NCI-H1694 (cell line): ENCODE measurements at regions not wholly inside any gene's neighbourhood (a gene's known extent, or its start where the extent isn't known, plus 50 kb on each side); places are given as distances from the start of the nearest gene placed in this dataset.

Experiments used
- DNase-seq: peaks from one replicate; lab custom pipeline; 2025; lab: John Stamatoyannopoulos, UW

DNA sequence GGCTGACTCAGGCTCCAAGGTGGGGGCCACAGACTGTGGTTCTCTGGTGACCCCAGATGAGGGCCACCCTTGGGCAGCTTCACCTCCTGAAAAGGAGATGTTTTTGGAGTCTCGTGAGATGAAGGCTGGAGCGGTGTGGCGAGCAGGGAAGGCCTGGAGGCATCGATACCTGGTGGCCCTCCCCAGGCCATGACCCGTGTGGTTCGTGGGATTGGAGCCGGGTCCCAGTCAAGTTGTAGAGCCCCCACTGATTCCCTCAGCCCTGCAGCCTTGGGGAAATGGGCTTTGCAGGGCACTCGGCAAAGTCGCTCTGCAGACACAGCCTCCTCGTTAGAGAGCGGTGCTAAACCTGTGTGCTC lies 1083.4 kb downstream of the BRD1 start:
- no peak for DNase-seq

DNA sequence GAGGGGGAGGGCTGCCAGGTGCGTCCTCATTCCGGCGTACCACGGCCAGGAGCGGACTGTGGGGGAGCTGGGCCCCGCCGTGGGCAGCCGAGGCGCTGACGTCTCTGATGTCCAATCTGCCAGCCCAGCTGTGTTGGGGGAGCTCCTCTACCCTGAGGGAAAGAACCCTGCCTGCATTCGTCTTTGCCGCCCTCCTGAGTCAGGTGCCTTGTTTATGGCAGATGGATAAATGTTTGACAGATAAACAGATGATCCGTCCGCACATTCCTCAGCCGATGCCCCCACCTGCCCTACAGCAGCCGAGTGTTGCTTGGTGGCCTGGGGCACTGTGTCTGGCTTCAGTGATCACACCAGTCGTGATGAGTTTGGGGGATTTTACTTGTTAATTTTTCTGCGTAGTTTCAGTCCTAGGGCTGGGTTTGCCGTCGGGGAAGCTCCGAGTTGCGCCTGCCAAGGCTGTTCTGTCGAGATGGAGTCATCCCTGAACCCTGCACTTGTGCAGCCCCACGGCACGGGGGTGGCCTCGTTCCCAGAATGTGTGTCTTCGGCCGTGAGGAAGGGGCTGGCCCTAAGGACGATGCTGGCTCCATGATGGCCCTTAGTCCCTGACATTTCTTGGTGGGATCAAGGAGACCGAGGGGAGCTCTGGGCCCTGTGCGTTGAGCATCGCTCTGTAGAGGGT lies 1083.9 kb downstream of the BRD1 start:
- DNase-seq = no peak

DNA sequence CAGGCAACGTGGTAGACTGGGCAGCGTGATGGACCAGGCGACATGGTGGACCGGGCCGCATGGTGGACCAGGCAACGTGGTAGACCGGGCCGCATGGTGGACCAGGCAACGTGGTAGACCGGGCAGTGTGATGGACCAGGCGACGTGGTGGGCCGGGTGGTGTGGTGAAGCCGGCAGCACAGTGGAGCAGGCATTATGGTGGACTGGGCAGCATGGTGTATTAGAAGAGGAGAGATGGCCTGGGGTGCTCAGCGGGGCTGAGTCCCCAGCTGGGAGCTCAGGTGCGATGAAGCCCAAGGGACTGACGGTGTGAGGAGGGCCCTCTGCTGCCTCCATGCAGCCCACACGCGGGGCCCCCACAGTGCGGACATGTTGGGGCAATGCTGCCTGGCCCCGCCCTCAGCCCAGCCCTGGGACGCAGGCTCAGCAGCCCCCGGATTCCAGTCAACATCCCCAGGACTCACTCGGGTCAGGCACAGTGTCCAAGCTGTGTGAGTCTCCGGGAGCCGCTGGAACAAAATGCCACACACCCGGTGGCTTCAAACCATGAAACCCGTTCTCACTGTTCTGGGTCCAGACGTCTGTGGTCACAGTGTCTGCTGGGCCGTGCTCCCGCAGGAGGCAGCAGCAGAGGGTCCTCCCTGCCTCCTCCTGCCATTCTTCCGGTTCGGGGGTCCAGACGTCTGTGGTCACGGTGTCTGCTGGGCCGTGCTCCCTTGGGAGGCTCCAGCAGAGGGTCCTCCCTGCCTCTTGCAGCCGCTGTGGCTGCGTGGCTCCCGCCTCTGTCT lies 1084.9 kb downstream of the BRD1 start:
- DNase-seq = no peak

DNA sequence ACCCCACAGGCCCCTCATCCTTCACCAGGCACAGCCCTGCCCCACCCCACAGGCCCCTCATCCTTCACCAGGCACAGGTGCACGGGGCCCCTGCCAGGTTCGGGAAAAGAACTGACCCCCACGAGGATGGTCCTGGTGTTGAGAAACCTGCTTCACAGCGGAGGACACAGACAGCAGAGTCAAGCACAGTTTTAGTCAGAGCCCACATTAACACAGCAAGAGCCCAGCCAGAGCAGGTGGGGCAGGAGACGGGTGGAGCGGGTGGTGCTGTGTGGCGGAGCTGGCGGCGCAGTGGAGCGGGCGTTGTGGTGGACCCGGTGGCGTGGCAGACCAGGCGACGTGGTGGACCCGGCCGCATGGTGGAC lies 1085.5 kb downstream of the BRD1 start:
- no peak for DNase-seq

DNA sequence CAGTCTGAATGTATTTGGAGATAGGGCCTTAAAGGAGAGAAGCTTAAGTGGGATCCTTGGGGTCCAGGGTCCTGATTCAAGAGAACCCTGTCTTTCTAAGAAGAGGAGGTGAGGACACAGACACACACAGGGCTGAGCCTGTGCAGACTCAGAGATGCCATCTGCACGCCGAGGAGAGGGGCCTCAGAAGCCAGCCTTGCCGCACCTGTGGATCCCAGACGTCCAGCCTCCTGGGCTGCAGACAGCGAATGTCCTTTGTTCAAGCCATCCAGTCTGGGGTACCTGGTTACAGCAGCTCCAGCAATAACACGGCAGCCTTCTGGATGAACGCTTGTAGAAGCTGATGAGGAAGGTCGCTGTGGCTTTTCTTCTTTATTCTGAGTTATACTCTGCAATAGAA lies 1086.1 kb downstream of the BRD1 start:
- DNase-seq = no peak

DNA sequence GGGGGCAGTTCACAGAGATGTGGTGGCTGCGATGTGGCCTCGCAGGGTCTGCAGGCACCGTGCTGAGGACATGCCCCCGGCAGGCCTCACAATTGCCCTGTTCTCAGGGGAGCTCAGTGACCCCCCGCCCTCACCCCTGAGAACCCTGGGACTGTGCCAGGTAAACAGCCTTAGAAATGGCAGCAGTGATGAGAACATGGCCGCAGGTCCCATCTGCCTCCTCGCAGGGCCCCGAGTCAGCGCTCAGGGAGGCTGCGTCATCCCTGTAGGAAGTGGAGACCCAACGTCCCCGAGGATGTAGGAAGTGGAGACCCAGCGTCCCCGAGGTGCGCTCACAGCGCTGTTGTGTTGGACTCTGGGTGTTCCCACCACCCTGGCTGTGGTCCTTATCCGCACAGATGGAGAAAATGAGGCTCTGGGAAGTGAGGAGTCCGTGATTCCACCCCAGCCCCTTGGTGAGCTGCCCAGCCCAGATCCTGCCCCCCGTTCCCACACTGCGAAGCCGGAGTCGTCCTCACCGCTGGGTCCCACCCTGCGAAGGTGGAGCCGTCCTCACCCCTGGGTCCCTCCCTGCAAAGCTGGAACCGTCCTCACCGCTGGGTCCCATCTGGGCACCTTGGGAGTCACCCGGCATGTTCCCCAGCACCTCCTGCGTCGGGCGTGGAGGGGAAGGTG lies 1086.8 kb downstream of the BRD1 start:
- DNase-seq = no peak

DNA sequence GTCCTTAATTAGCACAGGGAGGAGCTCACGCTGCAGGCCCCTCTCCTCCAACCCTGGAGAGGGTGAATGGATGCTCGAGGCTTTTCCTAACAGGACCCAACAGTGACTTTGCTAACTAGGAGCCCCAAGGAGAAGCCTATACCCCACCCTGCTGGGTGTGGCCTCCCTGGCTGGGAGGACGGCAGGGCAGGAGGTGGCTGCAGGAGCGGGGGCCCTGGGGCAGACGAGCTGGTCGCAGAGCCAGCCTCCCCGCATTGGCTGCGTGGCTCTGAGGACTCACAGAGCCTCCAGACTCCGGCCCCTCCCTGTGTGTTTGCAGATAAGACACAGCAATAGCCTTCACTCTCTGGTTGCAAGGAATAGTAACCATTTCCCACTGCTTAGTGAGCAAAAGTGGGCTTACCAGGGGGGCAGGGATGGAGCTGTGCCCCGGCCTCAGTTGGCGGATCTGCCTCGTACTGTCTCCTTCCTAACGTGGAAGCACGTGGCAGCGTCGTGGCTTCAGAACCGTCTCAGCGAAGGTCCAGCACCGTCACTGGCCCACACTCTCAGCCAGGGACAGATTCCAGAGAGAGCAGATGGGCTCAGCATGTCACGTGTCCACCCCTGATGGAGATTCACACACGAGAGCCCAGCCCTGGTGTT lies 1087.5 kb downstream of the BRD1 start:
- no peak for DNase-seq

DNA sequence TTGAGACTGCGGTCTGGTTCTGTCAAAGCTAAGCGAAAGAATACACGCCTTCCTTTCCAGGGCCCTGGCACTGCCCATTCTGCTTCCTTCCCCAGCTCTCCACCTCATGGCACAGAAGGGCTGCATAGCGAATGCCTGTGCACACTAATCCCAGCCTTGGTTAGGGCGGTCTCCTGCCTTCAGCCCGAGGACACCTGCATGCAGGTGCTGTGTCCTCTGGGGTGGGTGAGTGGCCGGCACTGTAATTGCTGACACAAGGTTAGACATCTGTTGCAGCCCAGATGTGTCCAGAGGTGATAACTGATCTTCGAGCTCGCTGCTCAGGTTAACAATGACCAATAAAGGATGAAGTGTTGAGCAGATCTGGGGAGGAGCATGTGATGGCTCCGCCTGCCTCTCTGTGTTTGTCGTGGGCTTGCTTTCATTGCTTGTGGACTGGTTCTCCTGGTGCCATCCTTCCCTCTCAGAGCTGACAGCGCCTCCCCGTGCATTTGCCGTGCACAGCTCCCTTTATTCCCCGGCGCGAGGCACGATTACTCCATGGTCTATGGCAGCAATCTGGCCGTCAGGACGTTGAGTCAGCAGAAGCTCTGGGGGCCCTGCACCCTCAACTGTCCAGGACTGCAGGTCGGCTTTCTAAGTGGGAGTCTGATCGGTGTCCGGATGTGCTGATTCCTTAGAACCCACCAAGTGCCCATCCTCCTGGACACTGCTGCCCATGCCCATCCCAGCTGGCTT lies 1088.2 kb downstream of the BRD1 start:
- DNase-seq = no peak

DNA sequence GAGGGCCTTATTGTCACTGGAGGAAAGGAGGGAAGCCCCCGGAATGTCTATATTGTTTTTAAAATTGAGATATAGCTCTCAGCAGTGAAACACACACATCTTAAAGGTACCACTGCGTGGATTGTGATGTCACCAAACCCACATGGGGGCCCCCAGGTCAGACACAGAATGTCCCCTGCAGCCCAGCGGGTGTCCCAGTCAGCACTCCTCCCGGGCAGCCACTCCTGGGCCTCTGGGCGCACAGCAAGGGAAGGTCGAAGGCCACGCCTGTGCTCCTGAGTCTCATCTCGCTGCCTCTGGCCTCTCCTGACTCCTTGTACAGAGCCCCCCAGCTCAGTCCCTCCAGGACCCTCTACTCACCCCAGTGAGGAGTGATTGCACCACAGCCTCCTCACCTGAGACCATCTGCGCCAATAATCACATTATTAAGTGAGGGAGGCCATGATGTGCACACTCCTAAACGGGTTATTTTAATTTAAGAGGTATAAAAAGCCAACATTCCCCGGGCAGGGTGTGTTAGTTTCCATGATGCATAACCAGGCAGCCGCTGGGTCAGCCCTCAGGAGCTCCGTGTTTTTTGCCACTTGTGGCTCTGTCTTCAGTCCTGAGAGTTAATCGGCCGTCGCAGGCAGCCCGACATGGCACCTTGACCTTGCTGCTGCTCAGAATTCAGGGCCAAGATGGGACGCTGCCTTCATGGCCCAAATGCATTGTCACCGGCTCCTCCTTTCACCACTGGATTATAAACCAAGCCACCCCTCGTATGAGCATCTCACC lies 1089.3 kb downstream of the BRD1 start:
- no peak for DNase-seq

DNA sequence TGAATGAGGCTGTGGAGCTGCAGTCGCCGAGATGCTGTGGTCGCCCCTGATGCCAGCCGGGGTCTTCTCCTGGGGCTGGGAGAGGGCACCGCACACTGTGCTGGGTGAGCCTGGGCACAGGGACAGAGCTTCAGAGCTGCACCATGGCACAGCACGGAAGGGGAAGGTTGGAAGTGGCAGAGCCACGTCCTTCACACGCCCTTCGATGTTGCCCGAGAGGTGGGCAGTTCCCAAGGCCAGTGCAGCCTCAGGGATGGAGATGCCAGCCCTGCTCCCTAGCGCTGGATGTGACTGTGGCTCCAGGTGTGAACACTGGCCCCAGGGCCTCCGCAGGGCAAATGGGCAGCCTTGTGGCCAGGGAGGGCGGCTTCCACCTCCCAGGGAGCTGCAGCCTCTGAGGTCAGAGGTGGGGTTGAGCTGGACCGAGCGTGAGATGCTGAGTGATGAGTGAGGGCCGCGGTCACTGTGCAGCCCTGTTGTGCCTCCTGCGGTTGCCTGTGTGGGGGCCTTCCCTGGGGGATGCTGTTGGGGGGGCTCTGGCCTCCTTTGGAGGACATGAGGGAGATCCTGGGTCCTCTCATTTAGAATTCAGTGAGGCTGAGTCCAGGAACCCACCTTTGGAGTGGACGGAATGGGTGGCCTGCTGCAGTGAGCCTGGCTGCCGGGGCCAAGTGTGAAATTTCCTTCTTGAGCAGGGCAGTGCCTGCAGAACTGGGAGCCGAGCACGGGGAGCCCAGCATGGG lies 1090.0 kb downstream of the BRD1 start:
- no peak for DNase-seq

DNA sequence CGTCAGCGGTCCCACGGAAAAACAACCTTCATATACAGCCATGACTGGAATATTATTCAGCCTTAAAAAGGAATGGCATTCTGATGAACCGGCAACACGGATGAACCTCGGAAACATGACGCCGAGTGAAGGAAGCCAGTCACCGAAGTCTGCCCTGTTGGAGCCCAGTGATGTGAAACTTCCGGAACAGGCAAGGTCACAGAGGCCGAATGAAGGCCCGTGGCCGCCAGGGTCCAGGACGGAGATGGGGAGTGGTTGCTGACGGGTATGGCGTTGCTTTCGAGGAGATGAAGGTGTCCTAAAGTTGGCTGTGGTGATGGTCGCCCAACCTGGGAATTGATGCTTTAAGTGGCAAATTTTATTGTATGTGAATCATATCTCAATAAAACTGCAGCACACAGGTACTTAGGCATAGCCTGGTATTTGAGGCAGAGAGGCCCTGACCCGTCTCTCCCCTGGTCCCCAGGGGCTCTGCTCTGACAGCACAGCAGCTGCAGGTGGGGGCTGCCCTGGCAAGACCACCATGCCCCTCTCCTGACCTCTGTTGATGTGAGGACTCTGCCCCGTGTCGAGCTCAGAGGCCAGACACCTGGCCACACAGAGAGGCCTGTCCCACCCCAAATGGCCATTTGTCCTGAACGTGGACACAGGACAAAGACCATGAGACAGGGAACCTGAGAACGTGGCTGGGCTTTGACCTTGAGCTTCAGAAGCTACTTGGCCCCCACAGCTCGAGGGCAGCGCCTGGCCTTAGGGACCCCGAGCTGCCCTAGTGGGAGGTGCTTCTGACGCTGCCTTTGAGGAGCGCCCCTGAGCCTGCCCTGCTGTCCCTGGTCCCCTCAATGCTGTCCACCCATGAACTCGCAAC lies 1090.8 kb downstream of the BRD1 start:
- no peak for DNase-seq

DNA sequence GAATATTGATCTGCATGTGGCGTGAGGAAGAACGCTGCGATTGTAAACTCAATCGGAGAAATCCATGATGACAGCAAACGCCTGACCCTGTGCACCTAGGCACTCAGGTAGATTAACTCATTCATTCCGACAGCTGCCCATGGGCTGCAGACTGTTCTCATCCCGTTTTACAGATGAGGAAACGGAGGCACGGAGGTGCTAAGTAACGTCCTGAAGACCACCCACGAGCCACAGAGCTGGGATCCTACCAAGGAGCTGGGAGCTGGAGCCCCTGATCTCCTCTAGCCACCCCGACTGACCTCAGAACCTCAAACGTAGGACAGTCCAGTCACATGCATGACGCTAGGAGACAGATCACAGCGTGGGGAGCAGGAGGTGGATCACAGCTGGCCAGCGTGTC lies 1092.7 kb downstream of the BRD1 start:
- DNase-seq = no peak

DNA sequence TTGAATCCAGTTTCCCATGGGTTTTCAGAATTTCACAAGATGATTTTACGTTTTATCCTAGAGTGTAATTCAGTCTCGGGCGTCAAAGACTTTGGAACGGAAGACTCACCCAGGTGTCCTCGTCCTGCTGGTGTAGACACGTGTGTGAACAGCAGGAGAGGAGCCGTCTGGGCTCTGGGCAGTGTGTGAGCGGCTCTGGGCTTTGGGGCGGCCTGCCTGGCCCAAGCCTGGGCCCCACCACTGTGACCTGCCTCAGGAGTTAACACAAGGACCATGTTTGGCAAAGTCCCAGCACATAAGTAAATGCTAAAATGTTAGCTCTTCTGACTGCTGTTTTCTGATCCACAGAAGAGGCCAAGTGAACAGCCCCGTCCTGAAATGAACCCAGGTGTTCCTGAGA lies 1093.3 kb downstream of the BRD1 start:
- no peak for DNase-seq

DNA sequence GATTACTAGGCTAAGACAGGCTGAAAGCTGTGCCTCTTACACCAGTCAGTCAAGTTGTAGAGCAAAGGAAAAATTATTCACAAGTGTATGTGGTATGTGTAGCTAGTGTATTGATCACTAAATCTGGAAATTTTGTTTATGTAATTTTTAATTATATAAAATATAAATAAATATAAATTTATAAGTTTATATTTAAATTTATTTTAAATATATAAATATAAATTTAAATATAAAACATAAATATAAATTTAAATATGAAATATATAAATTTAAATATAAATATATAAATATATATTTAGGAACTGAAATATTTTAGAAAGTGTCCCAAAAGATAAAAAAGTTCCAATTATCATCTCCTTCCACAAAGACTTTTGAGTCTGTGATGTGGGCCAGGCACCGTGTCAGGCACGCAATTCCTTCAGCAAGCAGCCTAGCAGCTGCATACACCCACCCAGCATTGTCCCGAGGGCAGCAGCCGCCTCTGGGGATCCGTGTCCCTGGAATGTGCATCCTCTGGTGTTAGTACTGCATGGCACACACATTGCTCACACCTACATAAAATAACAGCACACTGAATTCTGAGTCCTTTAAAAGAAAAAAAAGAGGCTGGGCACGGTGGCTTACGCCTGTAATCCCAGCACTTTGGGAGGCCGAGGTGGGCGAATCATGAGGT lies 1098.0 kb downstream of the BRD1 start:
- no peak for DNase-seq

DNA sequence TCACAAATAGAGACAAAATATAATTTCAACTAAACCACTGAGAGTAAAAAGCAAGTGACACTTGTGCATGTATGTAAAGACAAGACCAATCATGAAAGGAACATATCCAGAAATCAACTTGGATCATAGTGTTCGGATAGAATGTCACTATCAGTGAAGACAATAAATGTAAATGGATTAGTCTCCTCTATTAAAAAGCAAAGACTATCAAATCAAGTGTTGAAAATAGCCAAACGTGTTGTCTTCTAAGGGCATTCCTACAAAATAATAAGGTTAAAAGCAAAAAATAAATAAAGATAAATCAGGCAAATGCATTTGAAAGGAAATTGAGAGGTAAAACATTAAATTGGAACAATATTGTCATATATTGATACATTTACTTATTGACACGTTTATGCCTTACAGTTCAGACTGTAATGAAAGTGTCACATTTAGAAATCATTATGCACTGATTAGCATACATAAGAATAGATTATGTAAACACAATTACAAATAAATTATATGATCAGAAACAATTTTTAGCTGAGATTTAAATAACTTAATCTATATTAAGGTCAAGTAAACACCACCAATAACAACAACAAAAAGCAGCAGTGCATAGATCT lies 1100.1 kb downstream of the BRD1 start:
- DNase-seq = no peak

DNA sequence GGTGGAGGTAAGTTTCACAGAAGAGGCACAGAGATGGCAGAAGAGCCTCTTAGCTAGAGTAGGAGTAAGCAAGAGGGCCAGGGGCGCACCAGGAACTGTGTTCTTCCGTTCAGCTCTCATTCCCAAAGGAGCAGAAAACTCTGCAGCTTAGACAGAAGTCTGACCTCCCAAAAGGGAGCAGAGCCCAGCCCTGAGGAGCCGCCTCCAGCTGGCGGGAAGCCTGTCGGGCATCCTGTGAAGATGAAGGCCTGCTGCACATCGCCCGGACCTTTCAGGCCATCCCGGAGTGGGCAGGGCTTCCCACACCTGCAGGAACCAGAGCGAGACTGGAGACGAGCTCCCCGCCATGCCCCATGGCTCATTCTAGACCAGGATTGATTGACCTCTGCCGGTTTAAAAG lies 1102.8 kb downstream of the BRD1 start:
- DNase-seq = no peak

DNA sequence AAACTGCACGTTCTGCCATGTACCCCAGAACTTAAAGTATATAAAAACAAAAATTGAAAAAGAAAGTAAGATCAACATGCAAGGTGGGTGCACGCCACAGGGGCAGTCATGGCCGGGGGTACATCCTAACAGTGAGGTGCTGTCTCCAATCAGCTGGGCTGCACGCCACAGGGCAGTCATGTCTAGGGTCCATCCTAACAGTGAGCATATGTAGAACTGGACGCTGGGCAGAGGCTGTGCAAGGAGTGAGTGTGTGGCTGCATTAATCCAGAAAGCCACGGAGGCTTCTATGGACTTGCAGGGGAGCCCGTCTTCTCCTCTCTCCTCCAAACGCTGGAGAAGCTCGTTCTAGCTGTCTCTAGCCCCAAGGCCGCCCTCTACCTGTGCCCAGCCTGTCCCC lies 1105.0 kb downstream of the BRD1 start:
- DNase-seq = no peak

DNA sequence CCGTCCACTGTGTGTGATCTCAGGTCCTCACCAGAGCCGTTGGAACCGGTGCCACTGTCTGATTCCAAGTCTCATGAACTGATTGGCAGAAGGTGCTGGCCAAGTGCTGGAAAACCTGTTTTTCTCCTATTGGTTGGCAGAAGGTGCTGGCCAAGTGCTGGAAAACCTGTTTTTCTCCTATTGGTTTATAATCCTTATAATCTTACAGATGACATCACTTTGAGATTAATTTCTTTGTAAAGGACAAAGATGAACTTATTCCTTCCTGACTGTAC lies 1106.3 kb downstream of the BRD1 start:
- no peak for DNase-seq
